ENCODE measurements at regions not wholly inside any gene's neighbourhood (a gene's known extent, or its start where the extent isn't known, plus 50 kb on each side); places are given as distances from the start of the nearest gene placed in this dataset.

- TF ChIP-seq, protein P1, sequence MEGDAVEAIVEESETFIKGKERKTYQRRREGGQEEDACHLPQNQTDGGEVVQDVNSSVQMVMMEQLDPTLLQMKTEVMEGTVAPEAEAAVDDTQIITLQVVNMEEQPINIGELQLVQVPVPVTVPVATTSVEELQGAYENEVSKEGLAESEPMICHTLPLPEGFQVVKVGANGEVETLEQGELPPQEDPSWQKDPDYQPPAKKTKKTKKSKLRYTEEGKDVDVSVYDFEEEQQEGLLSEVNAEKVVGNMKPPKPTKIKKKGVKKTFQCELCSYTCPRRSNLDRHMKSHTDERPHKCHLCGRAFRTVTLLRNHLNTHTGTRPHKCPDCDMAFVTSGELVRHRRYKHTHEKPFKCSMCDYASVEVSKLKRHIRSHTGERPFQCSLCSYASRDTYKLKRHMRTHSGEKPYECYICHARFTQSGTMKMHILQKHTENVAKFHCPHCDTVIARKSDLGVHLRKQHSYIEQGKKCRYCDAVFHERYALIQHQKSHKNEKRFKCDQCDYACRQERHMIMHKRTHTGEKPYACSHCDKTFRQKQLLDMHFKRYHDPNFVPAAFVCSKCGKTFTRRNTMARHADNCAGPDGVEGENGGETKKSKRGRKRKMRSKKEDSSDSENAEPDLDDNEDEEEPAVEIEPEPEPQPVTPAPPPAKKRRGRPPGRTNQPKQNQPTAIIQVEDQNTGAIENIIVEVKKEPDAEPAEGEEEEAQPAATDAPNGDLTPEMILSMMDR (conservative IDR thresholded peaks at IDR 0.05) = no peak
- no peak for TF ChIP-seq ZFX (IDR thresholded peaks at IDR 0.05)
Measured at GRCh38 chr12:45502481-45503128, 226.9 kb upstream of the ARID2 start.
